Spinal cord (tissue), 9 donors: ENCODE measurements at regions not wholly inside any gene's neighbourhood (a gene's known extent, or its start where the extent isn't known, plus 50 kb on each side); places are given as distances from the start of the nearest gene placed in this dataset.
"Not testable (repeated sequence)": the region's sequence is repeated elsewhere in the genome, so short reads cannot be mapped to it uniquely, and the experiment has no call there.

Source experiments
- DNase-seq, 6 donors: peaks; one replicate each; pipeline versions ENCODE4 v3.0.0 to v3.0.0-alpha.2; 2013 to 2015; ENCODE audit warnings: low spot score in 6 of 6, low read depth in 4 of 6
- H3K27ac ChIP-seq: one replicate; pipeline ENCODE4 v1.5.1; 2013; ENCODE audit warnings: low read depth, low read length, control low read depth
- H3K27me3 ChIP-seq: one replicate; pipeline ENCODE4 v1.6.1; 2013; ENCODE audit warnings: low read length; ENCODE audit not compliant: control insufficient read depth, insufficient read depth
- H3K36me3 ChIP-seq: one replicate; pipeline ENCODE4 v1.6.1; 2013; ENCODE audit warnings: low read length; ENCODE audit not compliant: control insufficient read depth, insufficient read depth
- H3K4me1 ChIP-seq: one replicate; pipeline ENCODE4 v1.6.1; 2013; ENCODE audit warnings: low read length; ENCODE audit not compliant: control insufficient read depth, insufficient read depth
- H3K4me3 ChIP-seq: one replicate; pipeline ENCODE4 v1.5.1; 2013; ENCODE audit warnings: low read depth, low read length, control low read depth
- H3K9me3 ChIP-seq: one replicate; pipeline ENCODE4 v1.6.1; 2013; ENCODE audit warnings: low read length; ENCODE audit not compliant: control insufficient read depth, insufficient read depth
- WGBS: methylation state at CpG from one replicate; pipeline ENCODE4 v1.1.5; 2013; ENCODE audit warnings: missing lambda C conversion rate; ENCODE audit not compliant: insufficient coverage; 5-methylcytosine and 5-hydroxymethylcytosine counted together
- donor health status: healthy.

DNA sequence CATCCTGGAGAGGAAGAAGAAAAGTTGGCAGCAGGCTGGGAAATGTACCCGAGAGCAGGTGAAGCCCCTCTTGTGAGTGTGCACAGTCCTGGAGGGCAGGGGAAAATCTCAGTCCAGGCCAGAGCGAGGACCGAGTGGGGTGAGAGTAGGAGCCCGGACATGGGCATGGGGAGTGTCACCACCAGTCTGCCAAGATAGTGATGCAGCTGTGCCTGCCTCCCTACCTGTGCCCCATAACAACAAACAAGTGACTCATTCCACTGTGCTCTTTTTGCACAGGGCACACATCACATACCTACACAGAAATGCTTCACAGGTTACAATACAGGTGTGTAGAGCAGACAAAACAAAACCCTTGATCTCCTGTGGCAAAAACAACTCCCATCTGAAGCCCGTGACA lies 205.9 kb upstream of the PELI2 start:
- no peak overlapping the region for H3K27ac ChIP-seq
- WGBS, result 95% methylated on average over 5 of the region's 5 CpGs

DNA sequence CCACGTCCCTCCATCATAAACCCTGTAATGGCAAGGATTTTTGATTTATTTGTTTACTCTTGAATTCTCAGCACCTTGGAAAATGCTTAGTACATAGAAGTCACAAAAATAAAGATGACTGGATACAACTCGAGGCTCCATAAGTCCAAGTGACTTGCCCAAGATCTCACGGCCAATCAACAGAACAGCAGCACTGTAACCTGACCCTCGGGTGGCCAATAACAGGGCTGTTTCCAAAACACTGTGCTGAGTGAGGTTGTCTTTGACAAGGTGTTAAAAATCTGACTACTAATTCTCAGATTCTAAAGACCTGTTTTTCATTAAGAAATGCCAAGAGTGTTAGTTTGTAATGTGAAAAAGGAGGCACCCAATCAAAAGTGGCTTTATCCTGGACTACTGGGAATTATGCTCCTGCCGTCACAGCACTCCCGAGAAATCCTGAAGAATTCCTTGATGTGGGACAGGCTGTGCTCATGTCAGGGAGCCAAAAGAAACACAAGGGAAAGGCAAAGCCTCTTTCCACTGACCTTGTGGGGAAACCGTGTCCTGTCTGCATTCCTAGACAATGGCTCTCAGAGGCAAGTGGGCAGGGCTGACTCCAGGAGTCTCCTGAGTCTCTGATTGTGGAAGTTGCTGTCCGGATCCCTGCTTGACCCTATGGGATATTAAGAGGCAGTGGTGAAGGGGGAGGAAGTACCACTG lies 204.7 kb upstream of the PELI2 start:
- peak in 1 of 6 donors; percentile 40 for DNase-seq
- Histone ChIP-seq H3K4me1 (peaks cover 3% of the 10 kb centered on the region), H3K36me3 (no peaks in the 10 kb centered on the region), H3K4me3 (no peak overlapping the region), H3K27ac (no peak overlapping the region), H3K27me3 (peaks cover 5% of the 10 kb centered on the region), H3K9me3 (no peaks in the 10 kb centered on the region)
- 54% methylated on average over 4 of the region's 8 CpGs for WGBS

More for the DNA sequence above, 205.9 kb upstream of the PELI2 start:
- Histone ChIP-seq H3K36me3 (no peaks in the 10 kb centered on the region), H3K27me3 (peaks cover 5% of the 10 kb centered on the region), H3K9me3 (no peaks in the 10 kb centered on the region), H3K4me1 (peaks cover 3% of the 10 kb centered on the region), H3K4me3 (no peak overlapping the region)
- DNase-seq, result no peak

DNA sequence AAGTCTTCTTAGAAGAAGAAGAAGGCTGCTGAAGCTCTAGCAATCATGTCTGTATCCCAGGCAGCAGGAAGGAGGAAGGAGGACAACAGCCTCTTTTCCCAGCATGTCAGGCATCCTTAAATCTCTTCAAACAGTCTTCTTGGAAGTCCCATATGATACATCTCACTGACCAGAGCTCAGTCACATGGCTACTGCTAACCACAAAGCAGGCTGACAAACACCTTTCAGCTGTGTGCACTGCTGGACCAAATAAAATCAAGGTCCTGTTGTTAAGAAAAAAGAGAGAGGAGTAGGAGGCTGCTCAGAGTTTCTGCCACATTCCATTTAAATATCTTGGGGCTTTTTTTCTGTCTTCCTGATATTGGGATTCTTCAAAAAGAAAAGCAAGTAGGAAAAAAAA lies 203.4 kb upstream of the PELI2 start:
- no peak overlapping the region for H3K4me3 ChIP-seq
- H3K9me3 ChIP-seq, result no peaks in the 10 kb centered on the region
- peaks cover 5% of the 10 kb centered on the region for H3K27me3 ChIP-seq
- H3K27ac ChIP-seq, result no peak overlapping the region
- no peaks in the 10 kb centered on the region for H3K36me3 ChIP-seq
- DNase-seq, result no peak
- H3K4me1 ChIP-seq, result peaks cover 3% of the 10 kb centered on the region

DNA sequence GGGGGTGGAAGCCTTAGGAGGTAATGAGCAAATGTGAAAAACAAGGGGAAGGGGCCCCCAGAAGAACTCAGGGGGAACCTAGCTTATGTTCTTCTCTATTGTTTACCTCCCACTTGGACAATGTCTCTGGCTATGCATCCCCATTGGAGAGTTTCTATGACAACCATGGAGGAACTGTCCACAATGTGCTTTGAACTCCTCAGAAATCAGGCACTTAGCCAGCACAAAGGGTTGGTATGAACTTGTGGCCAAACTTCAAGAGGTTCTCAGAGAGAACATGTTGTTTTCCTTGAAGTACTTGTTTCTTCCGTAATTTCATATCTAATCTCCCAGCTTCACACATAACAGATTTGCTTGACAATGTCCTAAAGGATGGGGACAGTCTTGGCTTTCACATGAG lies 202.8 kb upstream of the PELI2 start:
- peak in 2 of 6 donors; percentile 28 to 57 for DNase-seq
- WGBS, result no CpG with 5 or more reads among the region's 1 CpG
- peaks cover 3% of the 10 kb centered on the region for H3K4me1 ChIP-seq
- no peaks in the 10 kb centered on the region for H3K36me3 ChIP-seq
- no peak overlapping the region for H3K27ac ChIP-seq
- H3K9me3 ChIP-seq, result no peaks in the 10 kb centered on the region
- peaks cover 5% of the 10 kb centered on the region for H3K27me3 ChIP-seq
- no peak overlapping the region for H3K4me3 ChIP-seq

DNA sequence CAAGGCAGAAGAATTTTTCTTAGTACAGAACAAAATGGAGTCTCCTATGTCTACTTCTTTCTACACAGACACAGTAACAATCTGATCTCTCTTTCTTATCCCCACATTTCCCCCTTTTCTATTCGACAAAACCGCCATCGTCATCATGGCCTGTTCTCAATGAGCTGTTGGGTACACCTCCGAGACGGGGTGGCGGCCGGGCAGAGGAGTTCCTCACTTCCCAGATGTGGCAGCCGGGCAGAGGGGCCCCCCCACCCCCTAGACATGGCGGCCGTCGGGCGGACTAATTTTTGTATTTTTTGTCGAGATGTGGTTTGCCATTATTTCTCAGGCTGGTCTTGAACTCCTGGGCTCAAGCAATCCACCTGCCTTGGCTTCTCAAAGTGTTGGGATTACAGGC lies 198.4 kb upstream of the PELI2 start:
- WGBS, result 94% methylated on average over 9 of the region's 13 CpGs
- H3K9me3 ChIP-seq, H3K4me3 ChIP-seq, DNase-seq, H3K27me3 ChIP-seq, H3K27ac ChIP-seq, H3K36me3 ChIP-seq, H3K4me1 ChIP-seq: not testable (repeated sequence)

DNA sequence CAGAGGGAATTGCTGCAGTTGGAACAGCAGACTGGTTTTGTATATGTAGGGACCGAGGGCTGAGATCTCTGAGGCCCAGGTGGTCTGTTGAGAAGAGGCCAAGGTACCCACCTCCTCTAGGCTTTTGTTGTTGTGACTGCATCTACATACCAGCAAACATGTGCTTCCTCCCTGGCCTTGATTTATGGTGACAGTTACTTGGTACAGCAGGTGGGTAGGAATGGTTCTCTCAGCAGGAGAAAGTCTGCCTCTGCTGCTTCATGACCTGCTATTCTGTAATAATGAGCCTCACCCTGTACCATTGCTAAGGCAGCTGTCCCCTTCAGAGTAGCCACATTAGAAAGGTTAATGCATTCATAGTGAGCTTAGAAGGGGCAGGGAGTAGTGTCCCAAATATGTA lies 196.7 kb upstream of the PELI2 start:
- H3K9me3 ChIP-seq, result no peaks in the 10 kb centered on the region
- no peaks in the 10 kb centered on the region for H3K4me1 ChIP-seq
- no peak overlapping the region for H3K4me3 ChIP-seq
- 33% methylated on average over 1 of the region's 1 CpG for WGBS
- H3K36me3 ChIP-seq, result no peaks in the 10 kb centered on the region
- H3K27me3 ChIP-seq, result no peaks in the 10 kb centered on the region
- DNase-seq, result peak in 1 of 6 donors; percentile 24
- no peak overlapping the region for H3K27ac ChIP-seq

DNA sequence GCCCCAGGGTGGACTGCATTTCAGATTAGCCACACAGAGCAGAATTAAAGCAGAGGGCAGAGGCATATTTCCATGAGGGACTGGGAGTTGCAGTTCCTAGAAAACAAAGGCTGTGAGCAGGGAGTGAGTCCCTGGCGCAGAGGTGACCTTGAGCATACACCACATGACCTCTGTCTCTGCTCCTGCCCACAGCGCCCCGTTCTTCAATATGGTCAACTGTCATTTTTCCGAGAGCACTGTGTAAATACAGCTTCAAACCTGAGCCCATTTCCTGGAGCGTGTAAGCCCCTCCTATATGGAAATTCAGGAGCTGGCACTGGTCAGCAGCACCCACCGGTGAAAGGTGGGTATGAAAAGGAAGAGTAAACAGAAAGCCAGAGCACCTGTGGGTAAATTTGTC lies 192.2 kb upstream of the PELI2 start:
- peak in 1 of 6 donors; percentile 27 for DNase-seq
- H3K4me1 ChIP-seq, result no peaks in the 10 kb centered on the region
- H3K9me3 ChIP-seq, result no peaks in the 10 kb centered on the region
- H3K27me3 ChIP-seq, result no peaks in the 10 kb centered on the region
- H3K27ac ChIP-seq, result no peak overlapping the region
- no peak overlapping the region for H3K4me3 ChIP-seq
- H3K36me3 ChIP-seq, result no peaks in the 10 kb centered on the region
- 46% methylated on average over 4 of the region's 6 CpGs for WGBS

DNA sequence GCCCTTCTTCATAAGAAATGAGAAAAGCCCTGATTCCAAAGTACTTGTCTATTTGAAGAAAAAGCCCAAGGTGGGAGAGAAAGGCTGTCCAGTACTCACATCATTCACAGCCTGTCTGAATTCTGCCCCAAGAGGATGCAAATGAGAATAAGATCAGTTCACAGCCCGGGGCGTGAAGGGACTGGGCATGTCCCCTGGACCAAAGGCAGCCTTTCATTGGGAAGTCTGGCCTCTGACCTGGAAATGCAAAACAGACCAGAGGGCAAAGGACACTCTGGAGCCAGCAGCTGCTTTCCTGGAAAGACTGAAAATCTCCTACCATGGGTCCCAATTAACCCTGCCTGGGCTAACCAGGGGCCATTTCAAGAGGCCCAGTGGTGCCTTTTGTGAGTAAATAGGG lies 191.2 kb upstream of the PELI2 start:
- WGBS, result 60% methylated on average over 2 of the region's 2 CpGs
- Histone ChIP-seq H3K4me1 (no peaks in the 10 kb centered on the region), H3K27me3 (no peaks in the 10 kb centered on the region)

DNA sequence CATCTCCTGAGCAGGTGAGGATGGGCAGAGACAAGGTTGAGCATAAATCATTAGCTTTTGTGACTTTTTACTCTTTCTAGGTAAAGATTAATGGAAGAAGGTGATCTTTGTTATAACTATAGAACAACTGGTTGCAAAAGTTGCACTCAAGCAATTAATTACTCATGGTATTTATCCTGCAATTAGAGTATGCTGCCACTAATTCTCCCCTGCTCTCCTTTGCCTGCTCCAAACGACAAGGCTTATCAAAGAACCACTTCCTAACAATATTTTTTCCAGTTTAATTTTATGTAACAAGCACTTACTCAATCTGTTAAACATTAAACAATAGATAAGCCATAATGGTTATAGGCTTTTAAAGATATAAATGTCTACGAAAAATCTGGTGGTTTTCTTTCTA lies 189.9 kb upstream of the PELI2 start:
- WGBS, result no CpG with 5 or more reads among the region's 2 CpGs
- H3K36me3 ChIP-seq, result no peaks in the 10 kb centered on the region
- no peaks in the 10 kb centered on the region for H3K4me1 ChIP-seq
- no peak overlapping the region for H3K4me3 ChIP-seq
- H3K27me3 ChIP-seq, result no peaks in the 10 kb centered on the region
- DNase-seq, result no peak
- no peak overlapping the region for H3K27ac ChIP-seq
- peaks cover 2% of the 10 kb centered on the region for H3K9me3 ChIP-seq

More for the DNA sequence above, 191.2 kb upstream of the PELI2 start:
- Histone ChIP-seq H3K36me3 (no peaks in the 10 kb centered on the region), H3K27ac (no peak overlapping the region), H3K4me3 (no peak overlapping the region), H3K9me3 (peaks cover 2% of the 10 kb centered on the region)
- no peak for DNase-seq

DNA sequence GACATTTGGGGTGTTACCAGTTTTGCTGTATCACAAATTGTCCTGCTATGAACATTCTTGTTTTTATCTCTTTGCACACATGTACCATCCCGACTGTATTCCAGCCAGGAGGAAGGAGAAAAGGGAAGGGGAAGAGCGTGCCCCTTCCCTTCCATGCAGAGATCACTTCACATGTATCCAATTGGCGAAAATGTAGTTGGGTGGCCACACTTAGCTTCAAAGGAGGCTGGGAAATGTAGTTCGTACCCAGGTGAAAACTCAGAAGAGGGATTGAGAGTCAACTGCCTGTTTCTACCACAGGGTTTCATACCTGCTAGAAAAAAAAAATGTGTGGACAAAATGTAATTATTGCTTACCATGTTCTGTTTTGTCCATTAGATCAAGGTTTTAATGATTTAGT lies 189.1 kb upstream of the PELI2 start:
- WGBS, result no CpG with 5 or more reads among the region's 4 CpGs
- H3K4me3 ChIP-seq, result no peak overlapping the region
- peak in 1 of 6 donors; percentile 61 for DNase-seq

More for the DNA sequence above, 189.1 kb upstream of the PELI2 start:
- Histone ChIP-seq H3K27ac (no peak overlapping the region), H3K4me1 (no peaks in the 10 kb centered on the region), H3K36me3 (no peaks in the 10 kb centered on the region), H3K9me3 (peaks cover 9% of the 10 kb centered on the region), H3K27me3 (no peaks in the 10 kb centered on the region)
